ENCODE measurements at regions not wholly inside any gene's neighbourhood (a gene's known extent, or its start where the extent isn't known, plus 50 kb on each side); places are given as distances from the start of the nearest gene placed in this dataset.

- Histone ChIP-seq H3K9me3 (ENCODE audit: control insufficient read depth, insufficient read depth, low read depth, low read length) (no peaks in the 10 kb centered on the region), H3K4me2 (ENCODE audit: extremely low read depth, insufficient read depth, low read length) (no peak overlapping the region), H3K27me3 (ENCODE audit: control insufficient read depth, insufficient read depth, low read length) (no peaks in the 10 kb centered on the region), H3K4me3 (replicated peaks in 1 of 4; ENCODE audit: control extremely low read depth in 1 of 4, insufficient read depth in 1 of 4, low read depth in 3 of 4, low read length in 4 of 4) (no peak overlapping the region), H3K4me1 (ENCODE audit: control insufficient read depth, extremely low read depth, insufficient read depth, low read length) (no peaks in the 10 kb centered on the region), H2AFZ (ENCODE audit: low read length) (no peak overlapping the region), H3K36me3 (ENCODE audit: control insufficient read depth, insufficient read depth, low read length) (no peaks in the 10 kb centered on the region), H4K20me1 (ENCODE audit: control insufficient read depth, extremely low read depth, insufficient read depth, low read length) (no peaks in the 10 kb centered on the region), H3K9ac (ENCODE audit: insufficient read depth, low read length) (no peak overlapping the region), H3K79me2 (ENCODE audit: control insufficient read depth, insufficient read depth, low read length) (no peaks in the 10 kb centered on the region), H3K27ac (ENCODE audit: insufficient read depth, low read length) (no peak overlapping the region)
- TF ChIP-seq CTCF (conservative IDR thresholded peaks at IDR 0.05 in 1 of 2, IDR thresholded peaks at IDR 0.05 in 1 of 2; ENCODE audit: low read depth in 1 of 2, low read length in 2 of 2), result no peak
- TF ChIP-seq EZH2 (IDR thresholded peaks at IDR 0.05; ENCODE audit: low read length, missing control alignments), result no peak
- no peak for DNase-seq (ENCODE audit: low read depth in 2 of 2)
Observed at GRCh38 chr2:172364261-172364660, 63.1 kb upstream of the ITGA6 start.

DNA sequence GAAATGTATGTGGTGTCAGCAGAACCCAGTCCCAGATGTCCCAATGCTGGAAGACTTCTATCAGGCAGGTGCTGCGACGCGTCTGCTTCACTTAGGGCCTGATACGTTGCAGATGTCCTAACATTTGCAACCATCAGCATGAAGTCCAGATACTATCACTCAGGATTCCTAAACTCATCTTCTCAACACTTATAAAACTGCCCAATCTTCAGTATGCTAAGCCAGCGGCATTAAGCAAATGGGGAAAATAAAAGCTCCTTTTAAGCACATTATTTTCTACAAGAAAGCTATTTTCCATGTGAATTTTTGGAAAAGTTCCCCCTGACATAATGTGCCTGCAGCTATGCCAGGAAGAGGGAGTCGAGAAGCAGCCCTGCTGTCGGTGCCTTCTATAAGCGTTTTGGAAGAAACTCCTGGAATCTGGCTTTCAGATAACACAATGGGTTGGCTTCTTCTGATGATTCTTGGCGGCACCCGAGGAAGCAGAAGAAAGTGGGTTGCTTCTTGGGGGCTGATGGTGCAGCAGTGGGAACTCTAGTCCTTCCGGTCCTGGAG is 60.7 kb upstream of the ITGA6 start:
- H3K36me3 ChIP-seq (ENCODE audit: control insufficient read depth, insufficient read depth, low read length), result no peaks in the 10 kb centered on the region
- DNase-seq (ENCODE audit: low read depth in 2 of 2), result no peak
- no peaks in the 10 kb centered on the region for H3K79me2 ChIP-seq (ENCODE audit: control insufficient read depth, insufficient read depth, low read length)
- no peak overlapping the region for H3K4me2 ChIP-seq (ENCODE audit: extremely low read depth, insufficient read depth, low read length)
- TF ChIP-seq EZH2 (IDR thresholded peaks at IDR 0.05; ENCODE audit: low read length, missing control alignments) (no peak), CTCF (conservative IDR thresholded peaks at IDR 0.05 in 1 of 2, IDR thresholded peaks at IDR 0.05 in 1 of 2; ENCODE audit: low read depth in 1 of 2, low read length in 2 of 2) (no peak)
- no peak overlapping the region for H3K9ac ChIP-seq (ENCODE audit: insufficient read depth, low read length)
- no peaks in the 10 kb centered on the region for H3K27me3 ChIP-seq (ENCODE audit: control insufficient read depth, insufficient read depth, low read length)
- no peaks in the 10 kb centered on the region for H3K9me3 ChIP-seq (ENCODE audit: control insufficient read depth, insufficient read depth, low read depth, low read length)
- H3K4me3 ChIP-seq (replicated peaks in 1 of 4; ENCODE audit: control extremely low read depth in 1 of 4, insufficient read depth in 1 of 4, low read depth in 3 of 4, low read length in 4 of 4), result no peak overlapping the region
- H3K27ac ChIP-seq (ENCODE audit: insufficient read depth, low read length), result no peak overlapping the region
- H3K4me1 ChIP-seq (ENCODE audit: control insufficient read depth, extremely low read depth, insufficient read depth, low read length), result no peaks in the 10 kb centered on the region
- H4K20me1 ChIP-seq (ENCODE audit: control insufficient read depth, extremely low read depth, insufficient read depth, low read length), result no peaks in the 10 kb centered on the region
- H2AFZ ChIP-seq (ENCODE audit: low read length), result no peak overlapping the region

- TF ChIP-seq EZH2 (IDR thresholded peaks at IDR 0.05; ENCODE audit: low read length, missing control alignments), result no peak
- no peak for TF ChIP-seq CTCF (conservative IDR thresholded peaks at IDR 0.05 in 1 of 2, IDR thresholded peaks at IDR 0.05 in 1 of 2; ENCODE audit: low read depth in 1 of 2, low read length in 2 of 2)
- no peak overlapping the region for H3K4me2 ChIP-seq (ENCODE audit: extremely low read depth, insufficient read depth, low read length)
- DNase-seq (ENCODE audit: low read depth in 2 of 2), result no peak
Observed at GRCh38 chr2:172370821-172371455, 56.4 kb upstream of the ITGA6 start.

More at GRCh38 chr2:172370821-172371455, 56.4 kb upstream of the ITGA6 start:
- Histone ChIP-seq H4K20me1 (ENCODE audit: control insufficient read depth, extremely low read depth, insufficient read depth, low read length) (no peaks in the 10 kb centered on the region), H3K4me1 (ENCODE audit: control insufficient read depth, extremely low read depth, insufficient read depth, low read length) (no peaks in the 10 kb centered on the region), H3K79me2 (ENCODE audit: control insufficient read depth, insufficient read depth, low read length) (no peaks in the 10 kb centered on the region), H3K4me3 (replicated peaks in 1 of 4; ENCODE audit: control extremely low read depth in 1 of 4, insufficient read depth in 1 of 4, low read depth in 3 of 4, low read length in 4 of 4) (no peak overlapping the region), H2AFZ (ENCODE audit: low read length) (no peak overlapping the region), H3K36me3 (ENCODE audit: control insufficient read depth, insufficient read depth, low read length) (no peaks in the 10 kb centered on the region), H3K9ac (ENCODE audit: insufficient read depth, low read length) (no peak overlapping the region), H3K27me3 (ENCODE audit: control insufficient read depth, insufficient read depth, low read length) (no peaks in the 10 kb centered on the region), H3K27ac (ENCODE audit: insufficient read depth, low read length) (no peak overlapping the region), H3K9me3 (ENCODE audit: control insufficient read depth, insufficient read depth, low read depth, low read length) (no peaks in the 10 kb centered on the region)
